Stimulated activated naive B cell treated with anti-CD40 and anti-IgM and Interleukin-4, amounts not matched to agents 10 μg/mL and 1 μg/mL and 100 μg/mL, for 72 hours (primary cell): ENCODE measurements at regions not wholly inside any gene's neighbourhood (a gene's known extent, or its start where the extent isn't known, plus 50 kb on each side); places are given as distances from the start of the nearest gene placed in this dataset.
"Not testable (repeated sequence)": the region's sequence is repeated elsewhere in the genome, so short reads cannot be mapped to it uniquely, and the experiment has no call there.

Experiments used
- ATAC-seq, 2 donors: fragments of 150-1000 bp; cut with Tn5 transposase; replicated peaks; 2 replicates each; pipeline ENCODE4 v1.10.0; 2021; ENCODE audit warnings: moderate library complexity in 1 of 2
- DNase-seq: peaks from one replicate; pipeline ENCODE4 v3.0.0; 2021
- H3K27ac Mint-ChIP-seq: one replicate; pipeline ENCODE4 v1.8.0; 2022; ENCODE audit warnings: mild to moderate bottlenecking, mixed read lengths
- H3K27me3 Mint-ChIP-seq, 2 donors: one replicate each; pipeline ENCODE4 v1.8.0; 2022; ENCODE audit warnings: mixed read lengths in 2 of 2
- H3K36me3 Mint-ChIP-seq, 2 donors: one replicate each; pipeline ENCODE4 v1.8.0; 2022; ENCODE audit warnings: mixed read lengths in 2 of 2, mild to moderate bottlenecking in 1 of 2
- H3K4me1 Mint-ChIP-seq, 2 donors: one replicate each; pipeline ENCODE4 v1.8.0; 2022; ENCODE audit warnings: mixed read lengths in 2 of 2, mild to moderate bottlenecking in 1 of 2
- H3K4me3 Mint-ChIP-seq, 2 donors: one replicate each; pipeline ENCODE4 v1.8.0; 2022; ENCODE audit warnings: mild to moderate bottlenecking in 2 of 2, mixed read lengths in 2 of 2, moderate library complexity in 1 of 2
- H3K9me3 Mint-ChIP-seq, 2 donors: one replicate each; pipeline ENCODE4 v1.8.0; 2022; ENCODE audit warnings: mixed read lengths in 2 of 2, mild to moderate bottlenecking in 1 of 2

DNA sequence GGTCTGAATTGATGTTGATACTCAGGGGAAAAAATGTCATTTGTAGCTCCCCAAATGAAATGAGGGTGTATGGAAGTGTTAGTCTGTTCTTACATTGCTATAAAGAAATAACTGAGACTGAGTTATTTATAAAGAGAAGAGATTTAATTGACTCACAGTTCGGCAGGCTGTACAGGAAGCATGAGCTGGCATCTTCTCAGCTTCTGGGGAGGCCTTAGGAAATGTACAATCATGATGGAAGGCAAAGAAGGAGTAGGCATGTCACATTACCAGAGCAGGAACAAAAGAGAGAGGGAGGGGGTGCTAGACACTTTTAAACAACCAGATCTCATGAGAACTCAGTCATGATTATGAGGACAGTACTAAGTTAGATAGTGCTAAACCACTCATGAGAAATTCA lies 1199.9 kb upstream of the DIAPH2 start:
- Mint-ChIP-seq H3K27ac (no peak overlapping the region), H3K4me1 (no peaks in the 10 kb centered on the region), H3K4me3 (no peak overlapping the region), H3K27me3 (no peaks in the 10 kb centered on the region), H3K36me3 (no peaks in the 10 kb centered on the region), H3K9me3 (peaks cover 0 to 5% of the 10 kb centered on the region in 2 donors)
- ATAC-seq (no peak), DNase-seq (no peak)

DNA sequence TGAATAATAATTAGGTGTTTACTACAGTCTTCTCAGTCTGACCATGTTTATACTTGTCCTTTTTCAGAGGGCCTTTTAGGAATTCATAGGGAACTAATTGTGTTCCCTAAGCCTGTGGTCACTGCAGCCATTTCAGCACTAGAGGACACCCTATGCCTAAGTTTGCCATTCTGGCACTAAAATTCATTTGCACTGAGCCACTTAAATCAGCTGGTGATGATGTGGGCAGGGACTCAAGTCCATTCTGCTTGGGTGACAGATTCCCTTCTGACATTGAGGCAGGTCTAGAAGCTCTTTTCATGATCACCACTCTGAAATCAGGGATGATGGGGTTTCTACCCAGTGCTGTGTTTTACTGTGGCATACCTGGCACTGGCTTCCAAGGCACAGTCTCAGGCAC lies 1178.9 kb upstream of the DIAPH2 start:
- DNase-seq (no peak), ATAC-seq (no peak)
- Mint-ChIP-seq H3K27ac (no peak overlapping the region), H3K9me3 (peaks cover 0 to 7% of the 10 kb centered on the region in 2 donors), H3K4me3 (no peak overlapping the region), H3K4me1 (no peaks in the 10 kb centered on the region), H3K27me3 (no peaks in the 10 kb centered on the region), H3K36me3 (no peaks in the 10 kb centered on the region)

DNA sequence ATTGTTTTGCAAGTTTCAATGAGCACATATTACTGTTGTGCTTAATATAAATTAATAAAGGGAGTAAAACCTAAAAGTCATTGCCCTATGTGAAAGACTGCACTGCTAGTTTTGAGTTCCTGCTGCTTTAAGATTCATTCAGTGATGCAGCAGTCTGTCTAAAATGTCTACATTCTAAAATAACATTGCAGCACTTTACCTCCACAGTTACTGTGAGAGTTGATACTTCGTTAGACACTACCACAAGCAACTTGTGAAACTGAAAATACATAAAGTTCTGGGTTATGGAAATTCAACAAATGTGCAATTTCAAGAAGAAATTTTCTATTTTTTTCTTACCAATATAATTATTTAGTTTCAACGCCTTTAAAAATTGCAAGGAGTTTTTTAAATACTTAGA lies 1175.2 kb upstream of the DIAPH2 start:
- ATAC-seq (no peak), DNase-seq (no peak)
- Mint-ChIP-seq H3K9me3 (peaks cover 0 to 5% of the 10 kb centered on the region in 2 donors), H3K27ac (no peak overlapping the region), H3K36me3 (no peaks in the 10 kb centered on the region), H3K4me3 (no peak overlapping the region), H3K27me3 (no peaks in the 10 kb centered on the region), H3K4me1 (no peaks in the 10 kb centered on the region)

DNA sequence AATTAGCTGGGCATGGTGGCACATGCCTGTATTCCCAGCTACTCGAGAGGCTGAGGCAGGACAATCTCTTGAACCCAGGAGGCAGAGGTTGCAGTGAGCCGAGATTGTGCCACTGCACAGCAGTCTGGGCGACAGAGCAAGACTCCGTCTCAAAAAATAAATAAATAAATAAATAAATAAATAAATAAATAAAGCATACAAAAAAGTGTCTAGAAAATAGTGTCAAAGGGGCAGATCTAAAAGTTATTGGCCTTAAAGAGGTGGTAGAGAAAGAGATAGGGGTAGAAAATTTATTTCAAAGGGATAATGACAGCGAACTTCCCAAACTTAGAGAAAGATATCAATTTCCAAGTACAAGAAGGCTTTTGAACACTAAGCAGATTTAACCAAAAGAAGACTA lies 1160.6 kb upstream of the DIAPH2 start:
- not testable (repeated sequence) for H3K36me3 Mint-ChIP-seq, H3K9me3 Mint-ChIP-seq, ATAC-seq, H3K27me3 Mint-ChIP-seq, H3K27ac Mint-ChIP-seq, H3K4me1 Mint-ChIP-seq, DNase-seq, H3K4me3 Mint-ChIP-seq

DNA sequence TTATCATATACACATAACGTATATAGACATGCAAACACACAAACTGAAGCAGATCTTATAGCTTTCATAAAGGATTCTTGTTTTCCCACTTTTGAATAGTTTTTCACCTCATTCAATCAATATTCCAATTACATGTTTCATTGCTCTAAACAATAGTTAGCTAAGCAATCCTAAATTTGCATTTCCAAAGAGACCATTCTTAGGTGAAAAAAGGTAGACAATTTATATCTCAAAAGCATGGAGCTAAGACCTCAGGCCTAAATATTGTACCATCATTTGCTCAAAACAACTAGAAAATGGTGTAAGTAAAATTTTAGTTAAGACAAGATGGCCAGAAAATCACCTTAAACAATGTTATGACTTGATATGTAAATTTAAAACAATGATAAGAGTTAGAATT lies 1148.5 kb upstream of the DIAPH2 start:
- no peaks in the 10 kb centered on the region for H3K27me3 Mint-ChIP-seq
- ATAC-seq (no peak), DNase-seq (no peak)
- H3K27ac Mint-ChIP-seq = no peak overlapping the region
- no peaks in the 10 kb centered on the region for H3K4me1 Mint-ChIP-seq
- H3K4me3 Mint-ChIP-seq = no peak overlapping the region
- peaks cover 0 to 2% of the 10 kb centered on the region in 2 donors for H3K9me3 Mint-ChIP-seq
- H3K36me3 Mint-ChIP-seq = no peaks in the 10 kb centered on the region

DNA sequence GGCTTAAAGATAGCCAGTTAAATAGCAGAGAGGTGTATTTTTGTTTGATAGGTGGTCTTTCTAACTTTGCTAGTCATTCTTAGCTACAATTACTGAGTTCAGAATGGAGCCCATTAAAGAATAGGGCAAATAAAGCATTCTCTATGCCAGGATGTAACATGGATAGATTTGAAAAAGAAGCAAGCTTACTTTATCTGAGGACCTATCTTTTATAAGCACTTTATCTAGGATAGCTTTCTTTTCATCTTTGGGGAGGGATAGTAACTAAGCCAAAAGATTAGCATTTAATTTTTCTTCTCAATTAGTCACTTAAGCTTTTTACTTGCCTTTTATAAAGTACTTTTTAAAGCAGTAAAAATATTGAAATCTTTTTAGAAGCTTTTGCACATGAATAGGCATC lies 1148.0 kb upstream of the DIAPH2 start:
- Mint-ChIP-seq H3K27me3 (no peaks in the 10 kb centered on the region), H3K4me1 (no peaks in the 10 kb centered on the region), H3K27ac (no peak overlapping the region), H3K4me3 (no peak overlapping the region), H3K36me3 (no peaks in the 10 kb centered on the region), H3K9me3 (peaks cover 0 to 2% of the 10 kb centered on the region in 2 donors)
- DNase-seq (no peak), ATAC-seq (no peak)

DNA sequence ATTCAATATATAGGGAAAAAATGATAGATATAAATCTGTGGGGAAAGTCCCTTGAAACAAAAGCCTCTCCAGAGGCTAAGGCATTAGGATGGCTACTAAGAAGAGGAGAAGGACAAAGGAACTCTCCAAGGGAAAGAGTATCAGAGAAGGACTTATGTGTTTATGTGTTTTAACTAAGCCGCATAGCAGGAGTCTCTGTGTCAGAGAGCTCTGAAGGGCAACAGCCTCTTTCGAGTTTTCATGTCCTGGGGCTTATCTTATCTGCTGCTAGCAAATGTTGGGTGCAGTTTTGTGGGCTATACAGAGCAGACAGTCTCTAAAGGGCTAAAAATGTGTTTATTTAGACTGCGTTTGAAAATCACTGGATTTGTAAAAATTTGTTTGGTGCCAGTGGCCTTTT lies 1145.6 kb upstream of the DIAPH2 start:
- Mint-ChIP-seq H3K4me3 (no peak overlapping the region), H3K27ac (no peak overlapping the region), H3K9me3 (peaks cover 0 to 2% of the 10 kb centered on the region in 2 donors), H3K36me3 (no peaks in the 10 kb centered on the region), H3K4me1 (no peaks in the 10 kb centered on the region), H3K27me3 (no peaks in the 10 kb centered on the region)
- DNase-seq = no peak
- ATAC-seq = no peak

DNA sequence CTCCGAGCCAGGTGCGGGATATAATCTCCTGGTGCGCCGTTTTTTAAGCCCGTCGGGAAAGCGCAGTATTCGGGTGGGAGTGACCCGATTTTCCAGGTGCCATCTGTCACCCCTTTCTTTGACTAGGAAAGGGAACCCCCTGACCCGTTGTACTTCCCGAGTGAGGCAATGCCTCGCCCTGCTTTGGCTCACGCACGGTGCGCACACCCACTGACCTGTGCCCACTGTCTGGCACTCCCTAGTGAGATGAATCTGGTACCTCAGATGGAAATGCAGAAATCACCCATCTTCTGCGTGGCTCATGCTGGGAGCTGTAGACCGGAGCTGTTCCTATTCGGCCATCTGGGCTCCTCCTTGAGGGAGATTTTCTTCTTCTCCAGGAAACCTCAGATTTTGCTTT lies 1135.1 kb upstream of the DIAPH2 start:
- H3K4me1 Mint-ChIP-seq, H3K27me3 Mint-ChIP-seq, H3K4me3 Mint-ChIP-seq, DNase-seq, H3K36me3 Mint-ChIP-seq, ATAC-seq, H3K9me3 Mint-ChIP-seq, H3K27ac Mint-ChIP-seq: not testable (repeated sequence)

DNA sequence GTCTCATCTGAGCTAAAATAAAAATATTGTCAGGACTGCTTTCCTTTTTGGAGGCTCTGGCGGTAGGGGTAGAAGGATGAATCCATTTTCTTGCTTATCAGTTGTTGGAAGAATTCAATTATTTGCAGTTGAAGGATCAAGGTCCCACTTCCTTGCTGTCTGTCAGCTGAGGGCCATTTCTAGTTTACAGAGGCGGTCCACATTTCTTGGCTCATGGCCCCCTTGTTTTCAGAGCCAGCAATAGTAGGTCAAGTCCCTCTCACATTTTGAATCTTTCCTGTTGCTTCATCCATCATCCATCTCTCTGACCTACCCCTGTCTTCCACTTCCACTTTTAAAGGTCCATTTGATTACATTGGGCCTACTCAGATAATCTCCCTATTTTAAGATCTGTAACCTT lies 1099.3 kb upstream of the DIAPH2 start:
- H3K27ac Mint-ChIP-seq = no peak overlapping the region
- DNase-seq (no peak), ATAC-seq (no peak)
- H3K9me3 Mint-ChIP-seq = peaks cover 0 to 2% of the 10 kb centered on the region in 2 donors
- no peaks in the 10 kb centered on the region for H3K27me3 Mint-ChIP-seq
- H3K36me3 Mint-ChIP-seq = no peaks in the 10 kb centered on the region
- H3K4me1 Mint-ChIP-seq = no peaks in the 10 kb centered on the region
- H3K4me3 Mint-ChIP-seq = no peak overlapping the region

DNA sequence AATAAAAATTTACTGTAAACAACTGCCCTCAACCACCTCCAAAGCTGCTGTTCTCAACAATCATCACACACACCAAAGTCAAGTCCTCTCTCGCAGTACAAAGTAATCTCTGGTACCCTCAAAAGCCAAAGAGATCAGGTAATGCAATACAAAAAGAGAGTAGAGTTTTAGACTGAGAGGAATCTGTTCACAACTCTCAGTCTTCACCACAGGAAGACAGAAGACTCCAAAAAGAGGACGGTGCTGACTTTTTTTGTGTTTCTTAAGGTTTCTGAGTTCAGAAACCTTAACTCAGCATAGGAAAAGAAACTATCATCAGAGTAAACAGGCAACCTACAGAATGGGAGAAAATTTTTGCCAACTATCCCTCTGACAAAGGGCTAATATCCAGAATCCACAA lies 1072.3 kb upstream of the DIAPH2 start:
- H3K27me3 Mint-ChIP-seq = no peaks in the 10 kb centered on the region
- H3K4me3 Mint-ChIP-seq = no peak overlapping the region
- H3K27ac Mint-ChIP-seq = no peak overlapping the region
- ATAC-seq (no peak), DNase-seq (no peak)
- peaks cover 6 to 9% of the 10 kb centered on the region in 2 donors for H3K9me3 Mint-ChIP-seq
- H3K36me3 Mint-ChIP-seq = peaks cover 0 to 2% of the 10 kb centered on the region in 2 donors
- no peaks in the 10 kb centered on the region for H3K4me1 Mint-ChIP-seq

DNA sequence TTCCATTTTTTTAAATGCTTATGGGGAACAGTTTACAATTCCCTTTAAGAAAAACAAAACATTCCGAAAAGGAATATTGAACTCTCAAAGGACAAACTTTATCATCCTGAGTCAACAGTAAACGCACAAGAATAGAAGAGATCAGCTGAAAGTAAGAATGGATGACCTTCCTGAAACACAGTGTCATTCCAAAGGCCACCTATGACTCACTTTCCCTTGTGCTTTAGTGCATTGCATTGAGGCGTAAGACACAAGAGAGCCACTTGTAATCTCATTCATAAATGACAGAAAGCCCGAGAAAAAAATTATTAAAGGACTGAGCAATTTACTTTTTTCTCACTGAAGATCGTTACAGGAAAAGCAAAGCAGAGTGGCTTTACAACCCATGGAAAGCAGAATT lies 1062.4 kb upstream of the DIAPH2 start:
- Mint-ChIP-seq H3K27me3 (no peaks in the 10 kb centered on the region), H3K9me3 (peaks cover 0 to 7% of the 10 kb centered on the region in 2 donors), H3K4me1 (no peaks in the 10 kb centered on the region), H3K27ac (no peak overlapping the region), H3K36me3 (no peaks in the 10 kb centered on the region), H3K4me3 (no peak overlapping the region)
- DNase-seq = no peak
- no peak for ATAC-seq

DNA sequence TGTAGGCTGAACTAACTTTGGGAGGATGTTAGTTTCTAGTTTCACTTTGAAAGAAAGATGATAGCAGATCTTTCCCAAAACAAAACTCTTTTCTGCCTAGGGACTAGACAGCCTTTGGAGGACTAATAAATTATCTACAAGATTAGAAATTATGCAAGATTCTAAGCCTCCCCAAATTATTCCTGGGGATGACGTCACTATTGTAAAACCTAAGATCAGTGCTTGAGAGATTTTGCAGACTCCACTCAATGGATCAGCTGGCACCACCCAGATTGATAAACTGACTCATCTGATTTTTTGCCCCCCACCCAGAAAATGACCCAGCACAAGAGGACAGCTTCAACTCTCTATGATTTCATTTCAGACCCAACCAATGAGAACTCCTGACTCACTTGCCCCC lies 1057.9 kb upstream of the DIAPH2 start:
- no peak for ATAC-seq
- Mint-ChIP-seq H3K27me3 (no peaks in the 10 kb centered on the region), H3K27ac (no peak overlapping the region), H3K9me3 (peaks cover 1 to 17% of the 10 kb centered on the region in 2 donors), H3K36me3 (no peaks in the 10 kb centered on the region), H3K4me1 (no peaks in the 10 kb centered on the region), H3K4me3 (no peak overlapping the region)
- DNase-seq = no peak

DNA sequence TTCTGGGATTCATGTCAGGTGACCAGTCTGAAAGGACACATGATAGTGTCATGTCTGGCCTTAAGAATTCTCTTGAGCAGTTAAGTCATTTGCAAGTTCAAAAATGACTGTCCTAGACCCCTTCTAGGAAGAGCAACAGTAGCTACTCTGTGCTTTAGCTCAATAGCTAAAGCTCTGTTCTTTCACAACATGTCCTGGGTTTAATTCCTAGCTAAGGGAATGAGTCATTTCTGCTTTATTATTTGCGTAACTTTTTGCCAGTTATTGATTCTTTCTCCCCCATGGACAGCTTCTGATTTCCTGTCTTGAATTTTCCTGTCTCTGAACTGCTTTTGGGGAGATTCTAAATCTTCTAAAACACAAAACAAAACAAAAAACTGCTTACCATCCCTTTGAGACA lies 1055.8 kb upstream of the DIAPH2 start:
- Mint-ChIP-seq H3K4me3 (no peak overlapping the region), H3K27me3 (no peaks in the 10 kb centered on the region), H3K27ac (no peak overlapping the region), H3K36me3 (no peaks in the 10 kb centered on the region), H3K4me1 (no peaks in the 10 kb centered on the region), H3K9me3 (peaks cover 1 to 20% of the 10 kb centered on the region in 2 donors)
- DNase-seq (no peak), ATAC-seq (no peak)

DNA sequence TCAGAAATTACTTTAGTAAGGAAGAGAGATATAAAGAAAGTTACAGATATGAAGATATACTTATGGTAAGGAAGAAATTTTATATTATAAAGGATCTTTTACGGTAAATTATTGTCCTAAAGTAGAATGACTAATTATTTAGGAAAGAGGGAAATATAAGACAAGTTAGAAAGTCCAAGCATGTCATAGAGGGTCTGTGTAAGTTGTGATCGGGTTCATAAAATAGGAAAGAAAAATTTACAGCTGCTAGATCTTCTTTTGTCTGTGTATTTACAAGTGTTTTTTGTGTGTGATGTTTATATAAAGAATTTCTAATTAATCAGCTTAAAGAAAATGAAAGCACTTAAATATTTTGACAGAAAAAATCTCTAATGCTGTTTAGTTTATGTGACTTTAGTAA lies 1054.9 kb upstream of the DIAPH2 start:
- Mint-ChIP-seq H3K4me1 (no peaks in the 10 kb centered on the region), H3K36me3 (no peaks in the 10 kb centered on the region), H3K4me3 (no peak overlapping the region), H3K27me3 (no peaks in the 10 kb centered on the region), H3K27ac (no peak overlapping the region), H3K9me3 (peaks cover 1 to 17% of the 10 kb centered on the region in 2 donors)
- no peak for DNase-seq
- ATAC-seq = no peak

DNA sequence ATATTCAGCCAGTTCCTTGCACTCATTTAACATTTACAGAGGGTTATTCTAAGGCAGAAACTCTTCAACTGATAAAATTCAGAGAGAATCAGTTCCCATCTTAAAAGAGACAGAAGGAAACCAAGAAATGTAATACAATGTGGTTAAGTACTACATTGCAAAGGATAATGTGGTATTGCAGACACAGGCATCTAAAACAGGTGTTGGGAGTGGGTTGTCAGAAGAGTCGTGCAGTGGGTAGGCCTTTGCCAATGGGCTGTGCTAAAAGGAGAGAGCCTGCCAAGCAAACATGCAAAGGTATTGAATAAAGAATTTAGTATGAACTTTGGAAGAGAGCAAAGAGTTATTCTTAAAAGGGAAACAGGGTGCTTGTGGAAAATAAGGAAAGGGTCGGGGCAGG lies 1044.4 kb upstream of the DIAPH2 start:
- Mint-ChIP-seq H3K27me3 (no peaks in the 10 kb centered on the region), H3K4me3 (no peak overlapping the region), H3K4me1 (no peaks in the 10 kb centered on the region), H3K36me3 (no peaks in the 10 kb centered on the region), H3K9me3 (peaks cover 0 to 2% of the 10 kb centered on the region in 2 donors), H3K27ac (no peak overlapping the region)
- ATAC-seq (no peak), DNase-seq (no peak)

DNA sequence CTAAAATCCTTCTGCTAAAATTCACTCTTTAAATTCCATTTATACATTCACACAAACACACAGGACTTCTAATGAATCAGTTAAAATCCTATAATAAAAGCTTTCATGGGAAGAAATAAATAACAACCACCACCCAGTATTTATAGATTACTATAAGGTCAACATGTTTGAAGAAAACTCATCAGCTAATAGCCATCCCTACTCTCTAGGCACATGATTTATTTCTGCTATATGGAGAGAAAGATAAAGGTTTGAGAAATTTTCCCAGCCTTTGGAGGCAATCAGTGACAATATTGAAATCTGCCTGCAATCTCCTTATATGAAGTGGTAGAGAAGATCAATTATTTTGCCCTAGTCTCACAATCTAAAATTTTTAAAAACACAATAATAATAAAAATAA lies 1038.9 kb upstream of the DIAPH2 start:
- H3K4me3 Mint-ChIP-seq = no peak overlapping the region
- H3K4me1 Mint-ChIP-seq = no peaks in the 10 kb centered on the region
- H3K9me3 Mint-ChIP-seq = no peaks in the 10 kb centered on the region
- ATAC-seq = no peak
- H3K36me3 Mint-ChIP-seq = no peaks in the 10 kb centered on the region
- no peak overlapping the region for H3K27ac Mint-ChIP-seq
- H3K27me3 Mint-ChIP-seq = no peaks in the 10 kb centered on the region
- DNase-seq = no peak
